ENCODE measurements at regions not wholly inside any gene's neighbourhood (a gene's known extent, or its start where the extent isn't known, plus 50 kb on each side); places are given as distances from the start of the nearest gene placed in this dataset.
"Not testable (repeated sequence)": the region's sequence is repeated elsewhere in the genome, so short reads cannot be mapped to it uniquely, and the experiment has no call there.

- DNase-seq (ENCODE audit: low read depth in 2 of 2): no peak
These were observed 111.8 kb upstream of the ASB18 start for GRCh38 chr2:236375973-236376476.

GRCh38 chr2:236376566-236377244 is 112.5 kb upstream of the ASB18 start:
- DNase-seq (ENCODE audit: low read depth in 2 of 2): no peak

- no peak for DNase-seq (ENCODE audit: low read depth in 2 of 2)
These were observed 115.9 kb upstream of the ASB18 start for GRCh38 chr2:236380051-236380612.

DNA sequence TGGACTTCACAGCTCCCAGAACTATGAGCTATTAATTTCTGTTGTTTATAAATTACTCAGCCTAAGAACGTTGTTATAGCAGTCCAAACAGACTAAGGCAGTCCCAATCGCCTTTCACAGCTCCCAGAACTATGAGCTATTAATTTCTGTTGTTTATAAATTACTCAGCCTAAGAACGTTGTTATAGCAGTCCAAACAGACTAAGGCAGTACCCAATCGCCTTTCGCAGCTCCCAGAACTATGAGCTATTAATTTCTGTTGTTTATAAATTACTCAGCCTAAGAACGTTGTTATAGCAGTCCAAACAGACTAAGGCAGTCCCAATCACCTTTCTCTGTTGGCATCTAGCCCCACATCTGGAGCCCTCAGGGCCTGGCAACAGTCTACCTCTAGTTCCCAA is 117.0 kb upstream of the ASB18 start:
- DNase-seq (ENCODE audit: low read depth in 2 of 2): not testable (repeated sequence)

DNA sequence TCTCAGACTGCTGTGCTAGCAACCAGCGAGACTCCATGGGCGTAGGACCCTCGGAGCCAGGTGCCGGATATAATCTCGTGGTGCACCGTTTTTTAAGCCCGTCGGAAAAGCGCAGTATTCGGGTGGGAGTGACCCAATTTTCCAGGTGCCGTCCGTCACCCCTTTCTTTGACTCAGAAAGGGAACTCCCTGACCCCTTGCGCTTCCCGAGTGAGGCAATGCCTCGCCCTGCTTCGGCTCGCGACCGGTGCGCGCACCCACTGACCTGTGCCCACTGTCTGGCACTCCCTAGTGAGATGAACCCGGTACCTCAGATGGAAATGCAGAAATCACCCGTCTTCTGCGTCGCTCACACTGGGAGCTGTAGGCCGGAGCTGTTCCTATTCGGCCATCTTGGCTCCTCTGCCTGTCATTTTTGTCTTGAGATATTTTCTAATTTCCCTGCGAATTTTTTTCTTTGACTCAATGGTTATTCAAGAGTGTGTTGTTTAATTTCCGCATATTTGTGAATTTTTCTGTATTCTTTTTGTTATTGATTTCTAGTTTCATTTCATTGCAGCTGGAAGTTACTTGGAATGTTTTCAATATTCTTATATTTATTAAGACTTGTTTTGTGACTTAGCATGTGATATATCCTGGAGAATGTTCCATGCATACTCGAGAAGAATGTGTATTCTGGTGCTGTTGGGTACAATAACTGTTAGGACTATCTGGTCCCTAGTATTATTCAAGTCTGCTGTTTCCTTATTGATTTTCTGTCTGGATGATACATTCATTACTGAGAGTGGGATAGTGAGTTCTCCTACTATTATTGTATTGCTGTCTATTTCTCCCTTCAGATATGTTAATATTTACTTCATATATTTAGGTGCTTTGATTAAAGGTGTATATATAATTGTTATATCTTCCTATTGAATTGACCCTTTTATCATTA is 125.3 kb upstream of the ASB18 start:
- DNase-seq (ENCODE audit: low read depth in 2 of 2): not testable (repeated sequence)

GRCh38 chr2:236393101-236393500 is 128.9 kb upstream of the ASB18 start:
- no peak for DNase-seq (ENCODE audit: low read depth in 2 of 2)

- DNase-seq (ENCODE audit: low read depth in 2 of 2): no peak
These were observed 129.4 kb upstream of the ASB18 start for GRCh38 chr2:236393581-236393980.

DNA sequence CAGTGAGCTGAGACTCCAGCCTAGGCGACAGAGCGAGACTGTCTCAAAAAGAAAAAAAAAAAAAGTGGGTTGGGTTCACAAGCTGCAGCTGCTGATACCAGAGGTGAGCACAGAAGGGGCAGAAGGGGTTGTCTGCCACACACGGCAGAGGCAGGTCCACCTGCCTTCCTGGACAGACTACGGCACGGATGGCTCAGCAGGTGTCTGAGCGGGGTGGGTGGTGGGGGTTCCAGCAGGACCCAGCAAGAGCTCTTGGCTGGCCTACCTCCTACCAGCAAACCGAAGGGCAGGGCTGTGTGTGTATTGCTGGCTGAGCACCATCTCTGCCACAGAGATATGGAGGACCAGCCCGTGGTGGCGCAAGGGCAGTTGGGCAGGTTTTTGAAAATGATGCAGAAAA is 130.4 kb upstream of the ASB18 start:
- no peak for DNase-seq (ENCODE audit: low read depth in 2 of 2)

DNA sequence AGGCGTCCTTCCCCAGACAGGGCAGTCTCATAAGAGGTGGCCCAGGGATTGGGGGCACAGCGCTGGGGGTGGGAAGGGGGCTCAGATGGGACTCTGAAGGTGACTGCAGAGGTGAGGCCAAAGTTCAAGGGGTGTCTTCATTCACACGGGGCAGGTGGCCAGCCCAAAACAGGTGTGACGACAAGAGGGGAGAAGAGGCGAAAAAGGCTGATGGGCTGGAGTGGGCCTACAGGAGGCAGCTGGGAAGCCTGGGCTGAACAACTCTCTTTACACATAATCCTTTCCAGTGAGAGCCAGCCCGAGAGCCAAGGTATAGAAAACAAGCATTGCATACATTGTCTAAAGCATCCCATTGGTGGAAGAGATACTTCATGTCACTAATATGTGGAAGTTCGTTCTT is 130.9 kb upstream of the ASB18 start:
- no peak for DNase-seq (ENCODE audit: low read depth in 2 of 2)

- no peak for DNase-seq (ENCODE audit: low read depth in 2 of 2)
These were observed 132.7 kb upstream of the ASB18 start for GRCh38 chr2:236396818-236397350.

DNA sequence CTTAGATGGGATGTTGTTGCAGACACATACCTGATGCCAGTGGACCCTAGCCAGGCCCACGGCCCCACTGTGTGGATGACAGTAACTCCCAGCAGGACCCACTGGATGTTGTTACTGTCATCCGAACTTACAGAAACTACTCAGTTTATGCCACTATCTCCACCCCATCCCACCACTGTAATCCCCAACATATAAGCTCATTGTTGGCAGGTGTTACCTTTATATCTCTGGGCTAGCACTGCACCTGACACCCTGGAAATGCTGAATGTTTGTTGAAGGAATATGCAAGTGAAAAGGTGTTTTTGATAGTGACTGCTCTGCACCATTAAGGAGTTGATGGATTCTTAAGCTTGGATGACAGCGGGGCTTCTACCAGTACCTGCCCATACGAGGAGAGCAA is 133.5 kb upstream of the ASB18 start:
- no peak for DNase-seq (ENCODE audit: low read depth in 2 of 2)

GRCh38 chr2:236399409-236399808 is 135.2 kb upstream of the ASB18 start:
- DNase-seq (ENCODE audit: low read depth in 2 of 2): no peak

GRCh38 chr2:236400046-236400574 is 135.9 kb upstream of the ASB18 start:
- no peak for DNase-seq (ENCODE audit: low read depth in 2 of 2)

DNA sequence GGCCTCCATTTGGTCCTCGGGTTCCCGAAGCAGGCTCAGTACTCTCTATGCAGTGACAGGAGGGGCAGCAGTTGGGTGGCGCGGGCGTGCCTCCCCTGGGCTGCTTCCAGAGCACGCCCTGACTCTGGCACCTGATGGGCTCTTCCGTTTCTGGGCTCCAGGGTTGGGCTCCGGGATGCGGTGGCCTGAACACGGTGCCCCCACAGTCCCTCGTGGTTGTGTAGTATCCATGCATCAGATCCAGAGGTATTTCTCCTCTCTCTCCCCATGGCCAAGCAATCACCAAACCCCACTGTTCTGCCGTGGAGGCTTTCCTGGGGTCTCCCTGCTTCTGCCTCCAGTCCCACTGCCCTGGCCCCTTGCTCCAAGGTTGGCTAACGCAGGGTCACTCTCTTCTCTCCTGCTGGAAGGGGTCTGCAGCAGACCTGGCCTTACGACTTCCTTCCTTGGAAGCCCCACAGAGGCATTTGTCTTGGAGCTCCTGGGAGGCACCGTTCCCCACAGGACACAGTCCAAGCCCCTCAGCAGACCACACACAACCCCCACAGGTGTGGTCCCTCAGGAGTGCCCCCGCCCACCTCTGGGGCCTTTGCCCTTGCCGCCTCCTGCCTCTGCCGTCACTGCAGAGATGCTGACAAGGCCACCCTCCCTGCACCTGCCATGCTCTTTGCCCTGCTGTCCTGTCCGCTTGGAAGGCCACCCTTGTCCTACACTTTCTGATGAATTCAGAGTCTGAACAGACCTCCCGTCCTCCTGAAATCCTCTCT is 136.6 kb upstream of the ASB18 start:
- DNase-seq (ENCODE audit: low read depth in 2 of 2): no peak

DNA sequence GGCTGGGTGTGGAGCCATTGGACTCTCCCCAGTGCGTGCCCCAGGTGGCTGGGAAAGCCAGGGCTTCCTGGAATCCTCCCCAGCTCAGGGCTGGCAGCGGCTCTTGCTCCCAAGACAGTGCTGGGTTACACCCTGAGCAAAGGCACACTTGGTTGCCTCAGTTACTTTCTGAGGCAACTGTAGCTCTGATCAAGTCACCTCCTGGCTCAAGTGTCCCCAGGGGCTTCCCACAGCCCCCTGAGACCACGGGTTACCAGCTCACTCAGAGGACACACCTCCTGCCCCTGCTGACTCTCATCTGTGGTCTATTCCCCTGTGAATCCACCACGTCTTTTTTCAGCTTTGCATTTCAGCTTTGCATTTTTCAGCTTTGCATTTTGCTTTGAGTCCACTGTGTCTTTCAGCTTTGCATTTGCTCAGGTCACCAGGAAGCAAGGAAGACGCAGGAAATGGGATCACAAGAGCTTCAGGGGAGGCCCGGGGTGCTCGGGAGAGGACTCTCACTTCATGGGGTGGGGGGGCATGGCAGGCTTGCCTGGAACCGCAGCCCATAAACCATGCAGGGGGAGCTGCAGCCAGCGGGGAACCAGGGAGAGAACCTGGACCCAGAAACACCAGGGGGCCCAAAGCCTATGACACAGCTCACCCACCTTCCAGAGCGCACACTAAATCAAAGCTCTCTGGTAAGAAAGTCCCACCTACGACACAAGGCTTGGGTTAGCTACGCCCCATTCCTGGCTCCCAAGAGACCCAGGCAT is 138.0 kb upstream of the ASB18 start:
- no peak for DNase-seq (ENCODE audit: low read depth in 2 of 2)

DNA sequence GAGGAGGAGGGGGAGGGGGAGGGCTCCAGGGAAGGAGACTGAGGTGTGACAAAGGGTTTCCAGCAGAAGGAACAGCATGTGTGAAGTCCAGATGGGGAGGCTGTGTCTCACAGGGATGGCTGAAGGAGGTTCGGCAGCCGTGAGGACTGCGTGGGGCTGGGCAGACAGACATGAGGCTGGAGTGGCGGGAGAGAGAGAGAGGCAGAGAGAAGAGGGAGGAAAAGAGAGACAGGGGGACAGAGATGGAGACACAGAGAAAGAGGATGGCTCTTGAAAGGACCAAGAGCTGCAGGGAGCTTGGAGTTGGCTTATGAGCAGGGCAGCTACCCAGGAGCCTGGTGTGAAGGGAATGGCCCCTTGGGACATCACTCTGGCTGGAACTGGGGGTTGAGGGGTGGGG is 138.9 kb upstream of the ASB18 start:
- no peak for DNase-seq (ENCODE audit: low read depth in 2 of 2)

- DNase-seq (ENCODE audit: low read depth in 2 of 2): no peak
These were observed 139.6 kb upstream of the ASB18 start for GRCh38 chr2:236403811-236404210.

- no peak for DNase-seq (ENCODE audit: low read depth in 2 of 2)
These were observed 140.1 kb upstream of the ASB18 start for GRCh38 chr2:236404346-236404745.

GRCh38 chr2:236405357-236405756 is 141.2 kb upstream of the ASB18 start:
- no peak for DNase-seq (ENCODE audit: low read depth in 2 of 2)

DNA sequence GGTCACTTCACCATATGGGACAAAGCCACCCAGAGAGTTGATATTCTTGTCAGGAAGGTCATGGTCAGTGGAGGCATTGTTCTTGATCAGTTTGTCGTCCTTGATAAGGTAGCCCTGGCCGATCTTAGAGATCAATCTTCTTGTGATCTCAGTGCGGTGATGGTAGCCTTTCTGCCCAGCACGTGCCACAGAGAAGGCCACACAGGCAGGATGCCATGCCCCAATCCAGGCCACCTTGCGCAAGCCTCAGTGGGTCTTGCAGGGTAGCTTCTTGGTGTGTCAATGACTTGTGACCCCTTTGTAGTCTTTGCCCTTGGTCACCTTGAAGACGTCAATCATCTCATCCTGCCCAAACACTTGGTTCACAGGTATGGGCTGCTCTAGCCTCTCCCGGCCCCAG is 143.9 kb upstream of the ASB18 start:
- DNase-seq (ENCODE audit: low read depth in 2 of 2): no peak

- no peak for DNase-seq (ENCODE audit: low read depth in 2 of 2)
These were observed 144.6 kb upstream of the ASB18 start for GRCh38 chr2:236408786-236409185.
